ENCODE measurements at regions not wholly inside any gene's neighbourhood (a gene's known extent, or its start where the extent isn't known, plus 50 kb on each side); places are given as distances from the start of the nearest gene placed in this dataset.
"Not testable (repeated sequence)": the region's sequence is repeated elsewhere in the genome, so short reads cannot be mapped to it uniquely, and the experiment has no call there.

GRCh38 chr10:43994539-43994938, 345.9 kb upstream of the ZNF32 start:
- Histone ChIP-seq H3K27me3 (ENCODE audit: control insufficient read depth, insufficient read depth, low read length) (no peaks in the 10 kb centered on the region), H3K4me3 (ENCODE audit: low read depth, low read length) (no peak overlapping the region), H3K36me3 (ENCODE audit: control insufficient read depth, insufficient read depth, low read length) (no peaks in the 10 kb centered on the region)
- TF ChIP-seq, protein P1, sequence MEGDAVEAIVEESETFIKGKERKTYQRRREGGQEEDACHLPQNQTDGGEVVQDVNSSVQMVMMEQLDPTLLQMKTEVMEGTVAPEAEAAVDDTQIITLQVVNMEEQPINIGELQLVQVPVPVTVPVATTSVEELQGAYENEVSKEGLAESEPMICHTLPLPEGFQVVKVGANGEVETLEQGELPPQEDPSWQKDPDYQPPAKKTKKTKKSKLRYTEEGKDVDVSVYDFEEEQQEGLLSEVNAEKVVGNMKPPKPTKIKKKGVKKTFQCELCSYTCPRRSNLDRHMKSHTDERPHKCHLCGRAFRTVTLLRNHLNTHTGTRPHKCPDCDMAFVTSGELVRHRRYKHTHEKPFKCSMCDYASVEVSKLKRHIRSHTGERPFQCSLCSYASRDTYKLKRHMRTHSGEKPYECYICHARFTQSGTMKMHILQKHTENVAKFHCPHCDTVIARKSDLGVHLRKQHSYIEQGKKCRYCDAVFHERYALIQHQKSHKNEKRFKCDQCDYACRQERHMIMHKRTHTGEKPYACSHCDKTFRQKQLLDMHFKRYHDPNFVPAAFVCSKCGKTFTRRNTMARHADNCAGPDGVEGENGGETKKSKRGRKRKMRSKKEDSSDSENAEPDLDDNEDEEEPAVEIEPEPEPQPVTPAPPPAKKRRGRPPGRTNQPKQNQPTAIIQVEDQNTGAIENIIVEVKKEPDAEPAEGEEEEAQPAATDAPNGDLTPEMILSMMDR (IDR thresholded peaks at IDR 0.05; ENCODE audit: insufficient read depth, low read length, severe bottlenecking), result no peak
- no peak for DNase-seq (ENCODE audit: low read depth)
- no peak for FAIRE-seq

DNA sequence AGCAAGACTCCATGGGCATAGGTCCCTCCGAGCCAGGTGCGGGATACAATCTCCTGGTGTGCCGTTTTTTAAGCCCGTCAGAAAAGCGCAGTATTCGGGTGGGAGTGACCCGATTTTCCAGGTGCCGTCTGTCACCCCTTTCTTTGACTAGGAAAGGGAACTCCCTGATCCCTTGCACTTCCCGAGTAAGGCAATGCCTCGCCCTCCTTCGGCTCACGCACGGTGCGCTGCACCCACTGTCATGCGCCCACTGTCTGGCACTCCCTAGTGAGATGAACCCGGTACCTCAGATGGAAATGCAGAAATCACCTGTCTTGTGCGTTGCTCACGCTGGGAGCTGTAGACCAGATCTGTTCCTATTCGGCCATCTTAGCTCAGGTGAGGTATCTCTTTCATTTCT, 344.1 kb upstream of the ZNF32 start:
- not testable (repeated sequence) for DNase-seq (ENCODE audit: low read depth); H3K36me3 ChIP-seq (ENCODE audit: control insufficient read depth, insufficient read depth, low read length); H3K27me3 ChIP-seq (ENCODE audit: control insufficient read depth, insufficient read depth, low read length); H3K4me3 ChIP-seq (ENCODE audit: low read depth, low read length); FAIRE-seq

DNA sequence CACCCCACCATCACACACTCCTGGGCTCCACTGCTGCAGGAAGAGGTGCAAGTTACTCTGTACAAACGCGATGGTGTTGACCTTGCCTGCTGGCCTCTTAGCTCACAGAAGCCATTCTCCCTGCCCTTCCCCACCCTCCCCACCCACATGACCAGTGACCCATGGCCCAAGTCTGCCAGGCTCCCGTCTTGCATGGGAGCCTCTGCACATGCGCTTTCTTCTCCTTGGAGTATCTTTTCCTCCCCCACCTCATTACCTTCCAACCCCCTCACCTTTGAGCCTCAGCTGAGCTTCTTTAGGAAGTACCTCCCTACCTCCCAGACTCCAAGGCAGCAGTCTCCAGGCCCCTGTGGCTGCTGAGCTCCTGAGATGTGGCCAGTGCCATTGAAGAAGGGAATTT, 337.7 kb upstream of the ZNF32 start:
- H3K27me3 ChIP-seq (ENCODE audit: control insufficient read depth, insufficient read depth, low read length), result no peaks in the 10 kb centered on the region
- TF ChIP-seq, protein P1 (IDR thresholded peaks at IDR 0.05; ENCODE audit: insufficient read depth, low read length, severe bottlenecking), result no peak
- H3K36me3 ChIP-seq (ENCODE audit: control insufficient read depth, insufficient read depth, low read length), result no peaks in the 10 kb centered on the region
- DNase-seq (ENCODE audit: low read depth) (no peak), FAIRE-seq (no peak)
- no peak overlapping the region for H3K4me3 ChIP-seq (ENCODE audit: low read depth, low read length)

DNA sequence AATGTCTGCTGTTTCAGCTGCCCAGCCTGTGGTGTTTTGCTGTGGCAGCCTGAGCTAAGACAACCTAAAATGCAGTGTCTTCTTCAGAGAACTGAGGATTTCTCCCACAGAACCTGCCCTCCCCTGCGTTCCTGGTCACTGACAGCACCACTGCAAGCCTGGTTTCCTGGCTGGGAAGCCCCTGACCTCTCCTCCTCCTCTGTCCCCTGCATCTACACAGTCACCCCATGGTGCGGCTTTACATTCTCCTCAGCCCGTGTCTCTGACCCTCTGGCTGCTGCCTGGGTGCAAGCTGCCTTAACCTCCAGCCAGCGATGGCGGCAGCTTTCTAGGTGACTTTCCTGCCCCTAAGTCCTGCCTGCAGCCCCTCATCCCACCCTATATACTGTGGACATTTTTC, 337.3 kb upstream of the ZNF32 start:
- TF ChIP-seq, protein P1 (IDR thresholded peaks at IDR 0.05; ENCODE audit: insufficient read depth, low read length, severe bottlenecking), result no peak
- Histone ChIP-seq H3K4me3 (ENCODE audit: low read depth, low read length) (no peak overlapping the region), H3K27me3 (ENCODE audit: control insufficient read depth, insufficient read depth, low read length) (no peaks in the 10 kb centered on the region), H3K36me3 (ENCODE audit: control insufficient read depth, insufficient read depth, low read length) (no peaks in the 10 kb centered on the region)
- FAIRE-seq (no peak), DNase-seq (ENCODE audit: low read depth) (no peak)

GRCh38 chr10:43983856-43984271, 335.2 kb upstream of the ZNF32 start:
- TF ChIP-seq, protein P1 (IDR thresholded peaks at IDR 0.05; ENCODE audit: insufficient read depth, low read length, severe bottlenecking), result no peak
- Histone ChIP-seq H3K36me3 (ENCODE audit: control insufficient read depth, insufficient read depth, low read length) (no peaks in the 10 kb centered on the region), H3K27me3 (ENCODE audit: control insufficient read depth, insufficient read depth, low read length) (no peaks in the 10 kb centered on the region), H3K4me3 (ENCODE audit: low read depth, low read length) (no peak overlapping the region)
- FAIRE-seq (no peak), DNase-seq (ENCODE audit: low read depth) (no peak)

- no peak for FAIRE-seq
- TF ChIP-seq, protein P1 (IDR thresholded peaks at IDR 0.05; ENCODE audit: insufficient read depth, low read length, severe bottlenecking), result no peak
- Histone ChIP-seq H3K27me3 (ENCODE audit: control insufficient read depth, insufficient read depth, low read length) (no peaks in the 10 kb centered on the region), H3K36me3 (ENCODE audit: control insufficient read depth, insufficient read depth, low read length) (no peaks in the 10 kb centered on the region), H3K4me3 (ENCODE audit: low read depth, low read length) (no peak overlapping the region)
- DNase-seq (ENCODE audit: low read depth), result no peak
These were observed 334.7 kb upstream of the ZNF32 start for GRCh38 chr10:43983405-43983804.

Data from bronchial epithelial cell (primary cell).